PFSK-1 (cell line): ENCODE measurements at regions not wholly inside any gene's neighbourhood (a gene's known extent, or its start where the extent isn't known, plus 50 kb on each side); places are given as distances from the start of the nearest gene placed in this dataset.

Source experiments
- POLR2AphosphoS5 ChIP-seq: IDR thresholded peaks from 2 replicates; pipeline ENCODE4 v1.6.1; 2012; ENCODE audit warnings: low read depth, mild to moderate bottlenecking, control low read depth, low read length, moderate library complexity
- SIN3A ChIP-seq: IDR thresholded peaks from 2 replicates; pipeline ENCODE4 v1.6.1; 2012; ENCODE audit warnings: mild to moderate bottlenecking, low read length, moderate library complexity, borderline replicate concordance; ENCODE audit not compliant: insufficient read depth

DNA sequence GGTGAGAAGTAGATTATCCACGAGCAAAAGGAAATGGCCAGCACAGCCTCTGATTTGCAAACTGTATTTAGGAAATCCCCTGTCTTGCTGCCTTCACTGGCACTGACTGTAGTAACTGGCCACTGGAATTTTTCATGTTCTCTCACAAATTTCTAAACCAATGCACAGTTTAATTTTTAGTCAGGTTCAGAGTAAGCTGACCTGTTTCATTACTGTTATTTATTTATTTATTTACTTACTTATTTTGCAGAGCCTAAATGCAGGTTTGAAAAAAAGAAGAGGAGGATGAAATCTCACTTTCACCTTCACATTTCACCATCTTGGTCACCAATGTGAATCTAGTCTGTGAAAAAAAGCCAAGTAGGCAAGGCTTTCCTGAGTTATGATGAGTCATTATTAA lies 291.0 kb downstream of the PLOD2 start:
- no peak for TF ChIP-seq POLR2AphosphoS5
- no peak for TF ChIP-seq SIN3A
